Activated T-helper 17 cell treated with anti-CD3 and anti-CD28 coated beads, Interleukin-2, amount 50 U/mL, for 72 hours (primary cell): ENCODE measurements at regions not wholly inside any gene's neighbourhood (a gene's known extent, or its start where the extent isn't known, plus 50 kb on each side); places are given as distances from the start of the nearest gene placed in this dataset.
"Not testable (repeated sequence)": the region's sequence is repeated elsewhere in the genome, so short reads cannot be mapped to it uniquely, and the experiment has no call there.

Experiments
- ATAC-seq: fragments of 150-1000 bp; cut with Tn5 transposase; replicated peaks from 2 replicates; pipeline ENCODE4 v1.10.0; 2021; ENCODE audit warnings: mild to moderate bottlenecking, moderate library complexity
- H3K27ac Mint-ChIP-seq: one replicate; pipeline ENCODE4 v1.8.0; 2022; ENCODE audit warnings: mixed read lengths
- H3K27me3 Mint-ChIP-seq: one replicate; pipeline ENCODE4 v1.8.0; 2022; ENCODE audit warnings: mixed read lengths
- H3K36me3 Mint-ChIP-seq: one replicate; pipeline ENCODE4 v1.8.0; 2022; ENCODE audit warnings: low read depth, mild to moderate bottlenecking, mixed read lengths
- H3K4me1 Mint-ChIP-seq: one replicate; pipeline ENCODE4 v1.8.0; 2022; ENCODE audit warnings: mixed read lengths
- H3K4me3 Mint-ChIP-seq: one replicate; pipeline ENCODE4 v1.8.0; 2022; ENCODE audit warnings: mild to moderate bottlenecking, mixed read lengths
- H3K9me3 Mint-ChIP-seq: one replicate; pipeline ENCODE4 v1.8.0; 2022; ENCODE audit warnings: mixed read lengths

GRCh38 chr19:30855442-30855841 lies 483.3 kb downstream of the ZNF536 start:
- Mint-ChIP-seq H3K27ac (no peak overlapping the region), H3K27me3 (peaks cover 10% of the 10 kb centered on the region), H3K9me3 (peaks cover 6% of the 10 kb centered on the region), H3K4me3 (no peak overlapping the region), H3K36me3 (no peaks in the 10 kb centered on the region), H3K4me1 (no peaks in the 10 kb centered on the region)
- ATAC-seq = no peak

GRCh38 chr19:30854661-30855060 lies 482.5 kb downstream of the ZNF536 start:
- no peak overlapping the region for H3K27ac Mint-ChIP-seq

GRCh38 chr19:30854207-30854606 lies 482.0 kb downstream of the ZNF536 start:
- peaks cover 6% of the 10 kb centered on the region for H3K27me3 Mint-ChIP-seq
- no peak overlapping the region for H3K4me3 Mint-ChIP-seq
- no peaks in the 10 kb centered on the region for H3K36me3 Mint-ChIP-seq
- ATAC-seq = no peak
- H3K27ac Mint-ChIP-seq = no peak overlapping the region
- H3K4me1 Mint-ChIP-seq = no peaks in the 10 kb centered on the region
- H3K9me3 Mint-ChIP-seq = no peaks in the 10 kb centered on the region

More at GRCh38 chr19:30854661-30855060, 482.5 kb downstream of the ZNF536 start:
- H3K4me3 Mint-ChIP-seq = no peak overlapping the region
- no peaks in the 10 kb centered on the region for H3K36me3 Mint-ChIP-seq
- no peaks in the 10 kb centered on the region for H3K4me1 Mint-ChIP-seq
- peaks cover 10% of the 10 kb centered on the region for H3K27me3 Mint-ChIP-seq
- no peak for ATAC-seq
- H3K9me3 Mint-ChIP-seq = peaks cover 2% of the 10 kb centered on the region

- no peaks in the 10 kb centered on the region for H3K4me1 Mint-ChIP-seq
- no peaks in the 10 kb centered on the region for H3K9me3 Mint-ChIP-seq
- H3K27ac Mint-ChIP-seq = no peak overlapping the region
Observed at GRCh38 chr19:30853036-30853435, 480.9 kb downstream of the ZNF536 start.

GRCh38 chr19:30852168-30852567 lies 480.0 kb downstream of the ZNF536 start:
- H3K27ac Mint-ChIP-seq = no peak overlapping the region
- no peaks in the 10 kb centered on the region for H3K36me3 Mint-ChIP-seq
- peaks cover 5% of the 10 kb centered on the region for H3K27me3 Mint-ChIP-seq
- ATAC-seq = no peak
- no peaks in the 10 kb centered on the region for H3K9me3 Mint-ChIP-seq
- H3K4me3 Mint-ChIP-seq = no peak overlapping the region
- no peaks in the 10 kb centered on the region for H3K4me1 Mint-ChIP-seq

More at GRCh38 chr19:30853036-30853435, 480.9 kb downstream of the ZNF536 start:
- no peak overlapping the region for H3K4me3 Mint-ChIP-seq
- ATAC-seq = no peak
- no peaks in the 10 kb centered on the region for H3K36me3 Mint-ChIP-seq
- peaks cover 5% of the 10 kb centered on the region for H3K27me3 Mint-ChIP-seq

GRCh38 chr19:30851646-30852045 lies 479.5 kb downstream of the ZNF536 start:
- Mint-ChIP-seq H3K27ac (no peak overlapping the region), H3K9me3 (no peaks in the 10 kb centered on the region), H3K27me3 (peaks cover 8% of the 10 kb centered on the region), H3K4me1 (no peaks in the 10 kb centered on the region), H3K36me3 (no peaks in the 10 kb centered on the region), H3K4me3 (no peak overlapping the region)
- ATAC-seq = no peak

- Mint-ChIP-seq H3K4me3 (no peak overlapping the region), H3K27me3 (peaks cover 8% of the 10 kb centered on the region), H3K36me3 (no peaks in the 10 kb centered on the region), H3K4me1 (no peaks in the 10 kb centered on the region), H3K9me3 (no peaks in the 10 kb centered on the region), H3K27ac (no peak overlapping the region)
- ATAC-seq = no peak
Observed at GRCh38 chr19:30848636-30849425, 476.6 kb downstream of the ZNF536 start.

- H3K4me3 Mint-ChIP-seq = no peak overlapping the region
- ATAC-seq = no peak
- no peaks in the 10 kb centered on the region for H3K36me3 Mint-ChIP-seq
- no peak overlapping the region for H3K27ac Mint-ChIP-seq
- no peaks in the 10 kb centered on the region for H3K9me3 Mint-ChIP-seq
- H3K27me3 Mint-ChIP-seq = peaks cover 3% of the 10 kb centered on the region
- H3K4me1 Mint-ChIP-seq = no peaks in the 10 kb centered on the region
Observed at GRCh38 chr19:30846102-30846501, 473.9 kb downstream of the ZNF536 start.

- H3K27ac Mint-ChIP-seq = no peak overlapping the region
- H3K4me1 Mint-ChIP-seq = no peaks in the 10 kb centered on the region
- no peak for ATAC-seq
- H3K4me3 Mint-ChIP-seq = no peak overlapping the region
- no peaks in the 10 kb centered on the region for H3K9me3 Mint-ChIP-seq
- no peaks in the 10 kb centered on the region for H3K36me3 Mint-ChIP-seq
- H3K27me3 Mint-ChIP-seq = peaks cover 5% of the 10 kb centered on the region
Observed at GRCh38 chr19:30842926-30843325, 470.7 kb downstream of the ZNF536 start.

- no peak for ATAC-seq
- Mint-ChIP-seq H3K4me1 (no peaks in the 10 kb centered on the region), H3K36me3 (no peaks in the 10 kb centered on the region), H3K9me3 (no peaks in the 10 kb centered on the region), H3K27me3 (peaks cover 10% of the 10 kb centered on the region), H3K4me3 (no peak overlapping the region), H3K27ac (no peak overlapping the region)
Observed at GRCh38 chr19:30841934-30842333, 469.8 kb downstream of the ZNF536 start.

- ATAC-seq = no peak
- no peaks in the 10 kb centered on the region for H3K36me3 Mint-ChIP-seq
- H3K27ac Mint-ChIP-seq = no peak overlapping the region
- H3K27me3 Mint-ChIP-seq = peaks cover 12% of the 10 kb centered on the region
- no peak overlapping the region for H3K4me3 Mint-ChIP-seq
- H3K4me1 Mint-ChIP-seq = no peaks in the 10 kb centered on the region
- no peaks in the 10 kb centered on the region for H3K9me3 Mint-ChIP-seq
Observed at GRCh38 chr19:30830875-30831274, 458.7 kb downstream of the ZNF536 start.

GRCh38 chr19:30825505-30825904 lies 453.3 kb downstream of the ZNF536 start:
- H3K4me1 Mint-ChIP-seq, H3K36me3 Mint-ChIP-seq, H3K27ac Mint-ChIP-seq, ATAC-seq, H3K9me3 Mint-ChIP-seq, H3K4me3 Mint-ChIP-seq: not testable (repeated sequence)
- H3K27me3 Mint-ChIP-seq = peaks cover 13% of the 10 kb centered on the region

- H3K27ac Mint-ChIP-seq = no peak overlapping the region
- no peak for ATAC-seq
- H3K9me3 Mint-ChIP-seq = no peaks in the 10 kb centered on the region
- H3K4me1 Mint-ChIP-seq = no peaks in the 10 kb centered on the region
- no peaks in the 10 kb centered on the region for H3K36me3 Mint-ChIP-seq
- peaks cover 15% of the 10 kb centered on the region for H3K27me3 Mint-ChIP-seq
- H3K4me3 Mint-ChIP-seq = no peak overlapping the region
Observed at GRCh38 chr19:30824809-30825208, 452.6 kb downstream of the ZNF536 start.

- ATAC-seq = no peak
Observed at GRCh38 chr19:30817965-30818567, 445.9 kb downstream of the ZNF536 start.

GRCh38 chr19:30817197-30817596 lies 445.0 kb downstream of the ZNF536 start:
- Mint-ChIP-seq H3K9me3 (peaks cover 5% of the 10 kb centered on the region), H3K4me3 (no peak overlapping the region)
- ATAC-seq = no peak

More at GRCh38 chr19:30817965-30818567, 445.9 kb downstream of the ZNF536 start:
- peaks cover 39% of the 10 kb centered on the region for H3K27me3 Mint-ChIP-seq
- H3K4me3 Mint-ChIP-seq = no peak overlapping the region
- no peaks in the 10 kb centered on the region for H3K36me3 Mint-ChIP-seq
- H3K9me3 Mint-ChIP-seq = peaks cover 5% of the 10 kb centered on the region
- no peaks in the 10 kb centered on the region for H3K4me1 Mint-ChIP-seq
- no peak overlapping the region for H3K27ac Mint-ChIP-seq

More at GRCh38 chr19:30817197-30817596, 445.0 kb downstream of the ZNF536 start:
- Mint-ChIP-seq H3K4me1 (no peaks in the 10 kb centered on the region), H3K36me3 (no peaks in the 10 kb centered on the region), H3K27me3 (peaks cover 39% of the 10 kb centered on the region), H3K27ac (no peak overlapping the region)
